ENCODE measurements at regions not wholly inside any gene's neighbourhood (a gene's known extent, or its start where the extent isn't known, plus 50 kb on each side); places are given as distances from the start of the nearest gene placed in this dataset.

DNA sequence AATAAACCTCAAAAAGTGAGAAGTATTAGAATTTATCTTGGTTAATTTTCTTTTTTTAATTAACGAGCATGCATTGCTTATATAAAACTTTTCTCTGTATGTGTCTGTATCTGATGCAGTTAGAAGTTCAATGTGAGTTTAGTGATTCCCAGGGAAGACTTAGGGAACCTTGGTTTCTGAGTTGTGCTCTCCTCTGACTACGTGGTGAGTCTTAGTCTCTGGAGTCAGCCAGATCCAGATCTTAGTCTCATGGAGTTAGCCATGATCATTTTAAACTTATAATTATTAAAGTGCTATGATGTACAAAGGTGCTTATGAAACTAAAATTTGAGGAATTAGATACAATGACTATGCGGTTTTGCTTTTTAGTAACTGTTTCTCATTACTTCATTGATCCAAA, 285.3 kb upstream of the DMRT1 start:
- ATAC-seq (replicated peaks; ENCODE audit: extremely low read depth, poor library complexity, severe bottlenecking), result no peak
- Mint-ChIP-seq H3K27ac (ENCODE audit: low read depth) (no peak overlapping the region), H3K9me3 (no peaks in the 10 kb centered on the region)

GRCh38 chr9:556675-557074, 284.8 kb upstream of the DMRT1 start:
- H3K36me3 Mint-ChIP-seq (ENCODE audit: insufficient read depth), result no peaks in the 10 kb centered on the region
- DNase-seq (ENCODE audit: low spot score in 2 of 2), result no peak
- no peak overlapping the region for H3K4me3 Mint-ChIP-seq
- H3K9me3 Mint-ChIP-seq, result no peaks in the 10 kb centered on the region
- no peak for ATAC-seq (replicated peaks; ENCODE audit: extremely low read depth, poor library complexity, severe bottlenecking)
- H3K27ac Mint-ChIP-seq (ENCODE audit: low read depth), result no peak overlapping the region
- H3K4me1 Mint-ChIP-seq, result peaks cover 6% of the 10 kb centered on the region
- peaks cover 40% of the 10 kb centered on the region for H3K27me3 Mint-ChIP-seq

More for the DNA sequence above, 285.3 kb upstream of the DMRT1 start:
- Mint-ChIP-seq H3K27me3 (peaks cover 44% of the 10 kb centered on the region), H3K4me1 (peaks cover 6% of the 10 kb centered on the region), H3K36me3 (ENCODE audit: insufficient read depth) (no peaks in the 10 kb centered on the region), H3K4me3 (no peak overlapping the region)
- DNase-seq (ENCODE audit: low spot score in 2 of 2), result no peak

- Mint-ChIP-seq H3K27ac (ENCODE audit: low read depth) (no peak overlapping the region), H3K27me3 (peaks cover 32% of the 10 kb centered on the region), H3K4me1 (peaks cover 6% of the 10 kb centered on the region), H3K36me3 (ENCODE audit: insufficient read depth) (no peaks in the 10 kb centered on the region), H3K4me3 (no peak overlapping the region), H3K9me3 (no peaks in the 10 kb centered on the region)
- DNase-seq (ENCODE audit: low spot score in 2 of 2), result no peak
- ATAC-seq (replicated peaks; ENCODE audit: extremely low read depth, poor library complexity, severe bottlenecking), result no peak
These were observed 283.8 kb upstream of the DMRT1 start for GRCh38 chr9:557601-558201.

DNA sequence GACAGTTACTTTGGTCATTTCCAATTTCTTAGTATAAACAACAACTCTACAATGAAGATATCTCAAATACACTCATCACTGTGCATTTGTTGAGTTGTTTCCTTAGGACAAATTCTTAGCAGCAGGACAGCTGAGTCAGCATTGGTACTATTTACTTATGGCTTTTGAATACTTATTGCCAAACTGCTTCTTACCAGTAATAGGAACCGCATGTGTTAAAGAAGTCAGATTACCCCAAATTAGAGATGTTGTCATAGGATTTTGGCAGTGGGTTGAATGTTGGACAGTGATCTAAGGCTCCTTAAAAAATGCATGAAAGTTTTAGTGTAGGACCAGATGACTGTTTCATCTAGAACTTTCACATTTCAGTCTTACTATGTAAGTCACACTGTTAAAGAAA, 280.1 kb upstream of the DMRT1 start:
- H3K4me1 Mint-ChIP-seq, result peaks cover 6% of the 10 kb centered on the region
- no peak overlapping the region for H3K27ac Mint-ChIP-seq (ENCODE audit: low read depth)
- peaks cover 65% of the 10 kb centered on the region for H3K27me3 Mint-ChIP-seq
- H3K36me3 Mint-ChIP-seq (ENCODE audit: insufficient read depth), result no peaks in the 10 kb centered on the region
- H3K4me3 Mint-ChIP-seq, result no peak overlapping the region
- ATAC-seq (replicated peaks; ENCODE audit: extremely low read depth, poor library complexity, severe bottlenecking) (no peak), DNase-seq (ENCODE audit: low spot score in 2 of 2) (no peak)
- no peaks in the 10 kb centered on the region for H3K9me3 Mint-ChIP-seq

DNA sequence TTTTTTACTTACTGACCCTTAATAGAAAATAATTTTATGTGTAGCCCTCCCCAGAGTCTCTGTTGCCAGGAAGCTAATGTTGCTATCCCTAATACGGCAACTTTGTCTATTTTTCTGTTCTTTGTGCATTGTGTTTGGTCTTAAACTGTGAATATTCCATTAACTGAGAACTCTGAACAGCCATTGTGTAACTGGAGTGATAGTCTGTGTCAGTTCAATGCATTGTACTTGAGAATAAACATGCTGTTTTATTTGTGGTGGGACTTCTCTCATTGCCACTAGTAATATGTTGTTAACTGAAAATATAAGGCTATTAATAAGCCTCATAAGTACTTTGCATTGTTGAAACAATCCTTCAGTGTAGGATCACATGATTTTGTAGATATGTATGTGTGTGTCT, 278.3 kb upstream of the DMRT1 start:
- peaks cover 6% of the 10 kb centered on the region for H3K4me1 Mint-ChIP-seq
- DNase-seq (ENCODE audit: low spot score in 2 of 2) (no peak), ATAC-seq (replicated peaks; ENCODE audit: extremely low read depth, poor library complexity, severe bottlenecking) (no peak)
- no peaks in the 10 kb centered on the region for H3K9me3 Mint-ChIP-seq
- H3K4me3 Mint-ChIP-seq, result no peak overlapping the region
- H3K36me3 Mint-ChIP-seq (ENCODE audit: insufficient read depth), result no peaks in the 10 kb centered on the region
- H3K27me3 Mint-ChIP-seq, result peaks cover 68% of the 10 kb centered on the region
- no peak overlapping the region for H3K27ac Mint-ChIP-seq (ENCODE audit: low read depth)

DNA sequence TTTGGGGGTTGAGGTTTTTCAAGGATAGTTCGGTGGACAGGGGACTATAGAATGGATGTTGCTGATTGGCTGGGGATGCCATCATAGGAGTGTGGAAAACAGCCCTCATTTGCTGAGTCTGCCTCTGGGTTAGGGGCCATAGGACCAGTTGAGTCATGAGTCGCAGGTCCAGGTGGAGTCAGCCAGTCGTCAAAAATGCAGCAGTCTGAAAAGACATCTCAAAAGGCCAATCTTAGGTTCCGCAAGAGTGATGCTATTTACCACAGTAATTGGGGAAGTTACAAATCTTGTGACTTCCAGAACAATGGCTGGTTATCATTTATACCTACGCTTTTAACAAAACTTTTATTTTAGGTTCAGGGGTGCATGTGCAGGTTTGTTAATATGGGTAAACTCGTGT, 276.0 kb upstream of the DMRT1 start:
- Mint-ChIP-seq H3K4me3 (no peak overlapping the region), H3K36me3 (ENCODE audit: insufficient read depth) (no peaks in the 10 kb centered on the region), H3K27me3 (peaks cover 68% of the 10 kb centered on the region), H3K9me3 (no peaks in the 10 kb centered on the region), H3K27ac (ENCODE audit: low read depth) (no peak overlapping the region), H3K4me1 (no peaks in the 10 kb centered on the region)
- DNase-seq (ENCODE audit: low spot score in 2 of 2), result no peak
- no peak for ATAC-seq (replicated peaks; ENCODE audit: extremely low read depth, poor library complexity, severe bottlenecking)

GRCh38 chr9:567128-567746, 274.3 kb upstream of the DMRT1 start:
- Mint-ChIP-seq H3K27me3 (peaks cover 60% of the 10 kb centered on the region), H3K4me3 (no peak overlapping the region), H3K27ac (ENCODE audit: low read depth) (no peak overlapping the region), H3K4me1 (no peaks in the 10 kb centered on the region), H3K36me3 (ENCODE audit: insufficient read depth) (no peaks in the 10 kb centered on the region), H3K9me3 (no peaks in the 10 kb centered on the region)
- DNase-seq (ENCODE audit: low spot score in 2 of 2) (no peak), ATAC-seq (replicated peaks; ENCODE audit: extremely low read depth, poor library complexity, severe bottlenecking) (no peak)

- ATAC-seq (replicated peaks; ENCODE audit: extremely low read depth, poor library complexity, severe bottlenecking), result no peak
- Mint-ChIP-seq H3K4me1 (no peaks in the 10 kb centered on the region), H3K27me3 (peaks cover 60% of the 10 kb centered on the region), H3K36me3 (ENCODE audit: insufficient read depth) (no peaks in the 10 kb centered on the region), H3K9me3 (no peaks in the 10 kb centered on the region), H3K4me3 (no peak overlapping the region), H3K27ac (ENCODE audit: low read depth) (no peak overlapping the region)
- no peak for DNase-seq (ENCODE audit: low spot score in 2 of 2)
These were observed 273.7 kb upstream of the DMRT1 start for GRCh38 chr9:567747-568305.

DNA sequence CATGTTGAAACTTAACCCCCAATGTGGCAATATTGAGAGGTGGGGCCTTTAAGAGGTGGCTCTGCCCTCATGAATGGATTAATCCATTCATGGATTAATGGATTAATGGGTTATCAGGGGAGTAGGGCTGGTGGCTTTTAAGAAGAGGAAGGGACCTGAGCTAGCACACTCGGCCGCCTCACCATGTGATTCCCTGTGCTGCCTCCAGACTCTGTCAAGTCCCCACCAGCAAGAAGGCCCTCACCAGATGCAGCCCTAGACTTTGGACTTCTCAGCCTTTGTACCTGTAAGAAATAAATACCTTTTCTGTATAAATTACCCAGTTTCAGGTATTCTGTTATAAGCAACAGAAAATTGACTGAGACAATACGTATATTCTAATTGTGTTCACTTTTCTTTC, 272.2 kb upstream of the DMRT1 start:
- H3K27ac Mint-ChIP-seq (ENCODE audit: low read depth), result no peak overlapping the region
- no peak overlapping the region for H3K4me3 Mint-ChIP-seq
- H3K9me3 Mint-ChIP-seq, result no peaks in the 10 kb centered on the region
- no peaks in the 10 kb centered on the region for H3K4me1 Mint-ChIP-seq
- H3K36me3 Mint-ChIP-seq (ENCODE audit: insufficient read depth), result no peaks in the 10 kb centered on the region
- ATAC-seq (replicated peaks; ENCODE audit: extremely low read depth, poor library complexity, severe bottlenecking), result no peak
- DNase-seq (ENCODE audit: low spot score in 2 of 2), result no peak
- peaks cover 48% of the 10 kb centered on the region for H3K27me3 Mint-ChIP-seq

GRCh38 chr9:570187-570586, 271.3 kb upstream of the DMRT1 start:
- no peaks in the 10 kb centered on the region for H3K36me3 Mint-ChIP-seq (ENCODE audit: insufficient read depth)
- H3K9me3 Mint-ChIP-seq, result no peaks in the 10 kb centered on the region
- ATAC-seq (replicated peaks; ENCODE audit: extremely low read depth, poor library complexity, severe bottlenecking) (no peak), DNase-seq (ENCODE audit: low spot score in 2 of 2) (no peak)
- peaks cover 40% of the 10 kb centered on the region for H3K27me3 Mint-ChIP-seq
- H3K27ac Mint-ChIP-seq (ENCODE audit: low read depth), result no peak overlapping the region
- no peak overlapping the region for H3K4me3 Mint-ChIP-seq
- no peaks in the 10 kb centered on the region for H3K4me1 Mint-ChIP-seq

DNA sequence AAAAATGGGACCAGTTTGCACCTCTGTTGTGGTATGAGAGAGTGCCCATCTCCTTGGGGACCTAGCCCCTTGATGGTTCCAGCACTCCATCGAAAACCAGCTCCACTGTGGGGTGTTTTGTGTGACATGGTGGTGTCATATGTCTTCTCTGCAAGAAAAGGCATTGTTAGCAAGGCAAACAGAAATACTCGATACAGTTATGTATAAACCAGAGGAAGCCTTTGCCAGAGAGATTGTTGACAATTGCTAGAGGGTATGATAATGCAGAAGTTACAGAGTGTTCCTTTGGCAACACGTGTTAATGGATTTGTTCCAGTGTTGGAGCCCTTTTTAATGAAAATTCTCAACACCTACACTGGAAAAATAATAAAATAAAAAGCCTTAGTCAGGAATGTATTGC, 270.4 kb upstream of the DMRT1 start:
- Mint-ChIP-seq H3K4me3 (no peak overlapping the region), H3K36me3 (ENCODE audit: insufficient read depth) (no peaks in the 10 kb centered on the region), H3K9me3 (no peaks in the 10 kb centered on the region), H3K27ac (ENCODE audit: low read depth) (no peak overlapping the region), H3K4me1 (no peaks in the 10 kb centered on the region), H3K27me3 (peaks cover 31% of the 10 kb centered on the region)
- DNase-seq (ENCODE audit: low spot score in 2 of 2), result no peak
- ATAC-seq (replicated peaks; ENCODE audit: extremely low read depth, poor library complexity, severe bottlenecking), result no peak

DNA sequence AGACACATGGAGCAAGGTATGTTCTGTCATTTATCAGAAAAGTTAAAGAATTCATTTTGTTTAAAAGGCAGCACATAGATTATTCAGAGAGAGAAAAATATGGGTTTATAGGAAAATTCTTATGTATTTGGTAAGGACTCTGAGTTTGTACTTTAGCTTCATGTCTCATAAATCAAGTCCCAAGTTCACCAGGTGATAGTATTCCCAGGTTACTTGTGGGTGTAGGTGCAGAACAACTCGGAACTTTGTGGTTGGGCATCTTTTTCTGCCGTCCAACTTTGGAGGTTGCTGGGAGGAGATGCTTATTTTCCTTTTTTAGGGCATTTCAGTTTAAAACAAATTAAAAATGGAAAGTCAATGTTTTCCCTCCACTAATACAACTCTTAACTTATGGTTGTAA, 269.8 kb upstream of the DMRT1 start:
- DNase-seq (ENCODE audit: low spot score in 2 of 2) (no peak), ATAC-seq (replicated peaks; ENCODE audit: extremely low read depth, poor library complexity, severe bottlenecking) (no peak)
- Mint-ChIP-seq H3K27me3 (peaks cover 24% of the 10 kb centered on the region), H3K36me3 (ENCODE audit: insufficient read depth) (no peaks in the 10 kb centered on the region), H3K4me3 (no peak overlapping the region), H3K27ac (ENCODE audit: low read depth) (no peak overlapping the region), H3K4me1 (no peaks in the 10 kb centered on the region), H3K9me3 (no peaks in the 10 kb centered on the region)

DNA sequence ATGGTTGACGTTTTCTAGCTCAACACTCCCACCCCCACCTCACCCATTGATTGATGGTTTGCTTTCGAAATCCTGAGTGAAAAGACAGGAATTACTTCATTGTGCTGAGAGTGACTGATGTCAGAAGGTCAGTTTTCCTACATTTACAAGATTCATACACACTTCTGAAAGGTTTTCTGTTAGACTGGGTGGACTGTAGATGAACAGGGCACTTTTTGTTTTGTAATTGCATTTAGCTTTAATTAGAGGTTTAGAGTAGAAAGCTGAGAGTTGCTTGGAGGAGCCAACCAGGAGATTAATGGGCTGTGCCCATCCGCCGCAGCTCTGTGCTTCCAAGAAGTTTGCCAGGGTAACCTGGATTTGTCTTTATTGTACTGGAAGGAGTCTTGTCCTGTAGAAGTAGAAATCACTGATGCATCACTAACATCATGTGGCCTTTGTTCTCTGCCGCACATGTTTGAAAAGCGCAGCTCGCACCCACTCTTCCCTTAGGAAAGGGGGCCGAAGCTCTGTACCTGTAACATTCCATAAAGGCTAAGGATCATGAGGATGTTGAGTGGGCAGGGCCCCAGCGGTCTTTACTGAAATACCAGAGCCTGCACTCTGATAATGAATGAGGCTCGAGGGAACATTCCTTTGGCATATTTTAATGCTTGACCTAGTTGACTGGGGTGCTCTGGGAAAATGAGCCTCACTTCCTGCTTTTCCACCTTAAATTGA, 267.6 kb upstream of the DMRT1 start:
- no peaks in the 10 kb centered on the region for H3K9me3 Mint-ChIP-seq
- DNase-seq (ENCODE audit: low spot score in 2 of 2), result no peak
- H3K36me3 Mint-ChIP-seq (ENCODE audit: insufficient read depth), result no peaks in the 10 kb centered on the region
- H3K4me1 Mint-ChIP-seq, result no peaks in the 10 kb centered on the region
- H3K27me3 Mint-ChIP-seq, result peaks cover 9% of the 10 kb centered on the region
- ATAC-seq (replicated peaks; ENCODE audit: extremely low read depth, poor library complexity, severe bottlenecking), result no peak
- no peak overlapping the region for H3K27ac Mint-ChIP-seq (ENCODE audit: low read depth)
- H3K4me3 Mint-ChIP-seq, result no peak overlapping the region
